Astrocyte (in vitro differentiated cells and primary cell): ENCODE measurements at regions not wholly inside any gene's neighbourhood (a gene's known extent, or its start where the extent isn't known, plus 50 kb on each side); places are given as distances from the start of the nearest gene placed in this dataset.

Experiments used
- DNase-seq: peaks from one replicate; pipeline ENCODE4 v3.0.0-alpha.2; 2010; ENCODE audit warnings: low read depth
- FAIRE-seq: peaks from 2 replicates; lab custom pipeline; 2011; peaks lifted over from hg19 to GRCh38; lab: Jason Lieb, UNC
- H2AFZ ChIP-seq: 2 replicates; pipeline ENCODE4 v1.6.0; 2012; ENCODE audit warnings: low read depth, low read length, inconsistent platforms
- H3K27ac ChIP-seq: 2 replicates; pipeline ENCODE4 v1.5.1; 2011; ENCODE audit warnings: low read depth, low read length, inconsistent platforms
- H3K27me3 ChIP-seq: 2 replicates; pipeline ENCODE4 v1.6.0; 2011; ENCODE audit warnings: low read length, inconsistent platforms; ENCODE audit not compliant: insufficient read depth
- H3K36me3 ChIP-seq: 2 replicates; pipeline ENCODE4 v1.5.1; 2011; ENCODE audit warnings: low read length, inconsistent platforms; ENCODE audit not compliant: insufficient read depth
- H3K4me1 ChIP-seq: 2 replicates; pipeline ENCODE4 v1.5.1; 2011; ENCODE audit warnings: low read length, inconsistent platforms; ENCODE audit not compliant: insufficient read depth
- H3K4me2 ChIP-seq: 2 replicates; pipeline ENCODE4 v1.6.0; 2012; ENCODE audit warnings: low read length, inconsistent platforms
- H3K4me3 ChIP-seq: 2 replicates; pipeline ENCODE4 v1.5.1; 2011; ENCODE audit warnings: low read depth, mild to moderate bottlenecking, low read length, inconsistent platforms; ENCODE audit not compliant: insufficient read depth
- H3K79me2 ChIP-seq: 2 replicates; pipeline ENCODE4 v1.6.0; 2012; ENCODE audit warnings: mild to moderate bottlenecking, low read length, inconsistent platforms; ENCODE audit not compliant: insufficient read depth
- H3K9ac ChIP-seq: 2 replicates; pipeline ENCODE4 v1.6.0; 2012; ENCODE audit warnings: mild to moderate bottlenecking, low read length, inconsistent platforms
- H3K9me3 ChIP-seq: 2 replicates; pipeline ENCODE4 v1.5.1; 2012; ENCODE audit warnings: low read depth, mild to moderate bottlenecking, low read length, inconsistent platforms; ENCODE audit not compliant: insufficient read depth
- H4K20me1 ChIP-seq: 2 replicates; pipeline ENCODE4 v1.6.0; 2012; ENCODE audit warnings: low read length, inconsistent platforms; ENCODE audit not compliant: insufficient read depth
- H3K27ac Mint-ChIP-seq: one replicate; pipeline ENCODE4 v1.8.0; 2021; ENCODE audit warnings: mild to moderate bottlenecking, mixed read lengths; ENCODE audit not compliant: unreplicated experiment
- H3K27me3 Mint-ChIP-seq: one replicate; pipeline ENCODE4 v1.8.0; 2021; ENCODE audit warnings: low read depth, mixed read lengths; ENCODE audit not compliant: unreplicated experiment
- H3K36me3 Mint-ChIP-seq: one replicate; pipeline ENCODE4 v1.8.0; 2021; ENCODE audit warnings: low read depth, mixed read lengths; ENCODE audit not compliant: unreplicated experiment
- H3K4me1 Mint-ChIP-seq: one replicate; pipeline ENCODE4 v1.8.0; 2021; ENCODE audit warnings: low read depth, mixed read lengths; ENCODE audit not compliant: unreplicated experiment
- H3K4me3 Mint-ChIP-seq: one replicate; pipeline ENCODE4 v1.8.0; 2021; ENCODE audit warnings: mild to moderate bottlenecking, moderate library complexity, mixed read lengths; ENCODE audit not compliant: unreplicated experiment
- H3K9me3 Mint-ChIP-seq: one replicate; pipeline ENCODE4 v1.8.0; 2021; ENCODE audit warnings: mild to moderate bottlenecking, mixed read lengths; ENCODE audit not compliant: unreplicated experiment
- EZH2 ChIP-seq: IDR thresholded peaks from 2 replicates; pipeline ENCODE4 v1.6.1; 2012; ENCODE audit warnings: mild to moderate bottlenecking, low read length, inconsistent platforms; ENCODE audit not compliant: insufficient read depth
- TF ChIP-seq, protein P1 (sequence below): IDR thresholded peaks from 2 replicates; pipeline ENCODE4 v1.5.1; 2011; ENCODE audit warnings: low read depth, mild to moderate bottlenecking, inconsistent platforms, low read length, moderate library complexity; ENCODE audit not compliant: insufficient read depth

DNA sequence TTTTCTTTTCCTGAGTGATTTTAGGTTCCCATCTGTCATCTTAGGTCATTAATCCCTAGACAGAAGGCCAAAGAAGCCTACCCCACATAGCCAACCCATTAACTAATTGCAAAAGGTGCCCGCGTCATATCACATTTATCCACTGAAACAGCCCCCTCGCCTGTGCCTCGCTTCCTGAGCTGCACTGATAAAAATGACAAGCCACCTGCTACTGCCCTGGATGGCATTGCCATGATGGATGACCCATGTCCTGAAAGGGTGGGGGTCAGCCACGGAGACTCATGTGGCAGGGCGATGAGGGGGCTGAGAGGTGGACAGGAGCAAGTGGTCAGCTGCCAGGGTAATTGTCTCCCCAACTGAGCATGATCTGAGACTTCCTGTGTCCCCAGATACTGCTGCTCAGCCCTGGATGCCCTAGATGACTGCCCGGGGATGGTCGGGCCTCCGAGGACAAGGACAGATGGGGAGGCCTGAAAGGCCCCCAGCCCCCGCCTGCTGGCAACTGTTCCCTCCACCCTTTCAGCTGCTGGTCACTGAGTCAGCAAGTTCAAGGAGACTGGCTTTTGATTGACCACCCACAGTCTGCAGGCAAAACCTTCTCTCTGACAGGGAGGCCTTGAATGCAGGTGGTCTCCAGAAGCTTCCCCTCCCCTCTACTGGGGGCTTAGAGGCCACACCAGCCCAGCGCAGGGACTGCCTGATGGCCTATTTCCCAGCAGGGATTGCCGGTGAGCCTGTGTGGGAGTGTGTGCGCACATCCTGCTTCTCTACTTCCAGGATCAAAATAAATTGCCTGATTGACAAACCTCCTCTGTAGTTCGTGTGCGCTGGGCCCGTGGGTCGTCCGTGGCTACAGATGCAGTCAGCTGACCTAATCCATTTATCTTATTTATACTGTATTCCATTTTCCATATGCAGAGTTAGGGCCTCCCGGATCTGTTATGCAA lies 496.3 kb downstream of the BCOR start:
- Histone ChIP-seq H3K27ac (no peak overlapping the region), H4K20me1 (no peaks in the 10 kb centered on the region), H3K27me3 (no peaks in the 10 kb centered on the region), H3K9ac (no peak overlapping the region), H3K4me1 (no peaks in the 10 kb centered on the region), H2AFZ (no peak overlapping the region), H3K4me3 (no peak overlapping the region), H3K9me3 (no peaks in the 10 kb centered on the region), H3K4me2 (no peak overlapping the region), H3K36me3 (no peaks in the 10 kb centered on the region), H3K79me2 (no peaks in the 10 kb centered on the region)
- Mint-ChIP-seq H3K4me1 (no peaks in the 10 kb centered on the region), H3K4me3 (no peak overlapping the region), H3K27me3 (peaks cover 22% of the 10 kb centered on the region), H3K36me3 (no peaks in the 10 kb centered on the region), H3K9me3 (peaks cover 3% of the 10 kb centered on the region), H3K27ac (no peak overlapping the region)
- no peak for DNase-seq
- TF ChIP-seq, protein P1, sequence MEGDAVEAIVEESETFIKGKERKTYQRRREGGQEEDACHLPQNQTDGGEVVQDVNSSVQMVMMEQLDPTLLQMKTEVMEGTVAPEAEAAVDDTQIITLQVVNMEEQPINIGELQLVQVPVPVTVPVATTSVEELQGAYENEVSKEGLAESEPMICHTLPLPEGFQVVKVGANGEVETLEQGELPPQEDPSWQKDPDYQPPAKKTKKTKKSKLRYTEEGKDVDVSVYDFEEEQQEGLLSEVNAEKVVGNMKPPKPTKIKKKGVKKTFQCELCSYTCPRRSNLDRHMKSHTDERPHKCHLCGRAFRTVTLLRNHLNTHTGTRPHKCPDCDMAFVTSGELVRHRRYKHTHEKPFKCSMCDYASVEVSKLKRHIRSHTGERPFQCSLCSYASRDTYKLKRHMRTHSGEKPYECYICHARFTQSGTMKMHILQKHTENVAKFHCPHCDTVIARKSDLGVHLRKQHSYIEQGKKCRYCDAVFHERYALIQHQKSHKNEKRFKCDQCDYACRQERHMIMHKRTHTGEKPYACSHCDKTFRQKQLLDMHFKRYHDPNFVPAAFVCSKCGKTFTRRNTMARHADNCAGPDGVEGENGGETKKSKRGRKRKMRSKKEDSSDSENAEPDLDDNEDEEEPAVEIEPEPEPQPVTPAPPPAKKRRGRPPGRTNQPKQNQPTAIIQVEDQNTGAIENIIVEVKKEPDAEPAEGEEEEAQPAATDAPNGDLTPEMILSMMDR, result no peak
- no peak for TF ChIP-seq EZH2
- FAIRE-seq, result peak; percentile 65

DNA sequence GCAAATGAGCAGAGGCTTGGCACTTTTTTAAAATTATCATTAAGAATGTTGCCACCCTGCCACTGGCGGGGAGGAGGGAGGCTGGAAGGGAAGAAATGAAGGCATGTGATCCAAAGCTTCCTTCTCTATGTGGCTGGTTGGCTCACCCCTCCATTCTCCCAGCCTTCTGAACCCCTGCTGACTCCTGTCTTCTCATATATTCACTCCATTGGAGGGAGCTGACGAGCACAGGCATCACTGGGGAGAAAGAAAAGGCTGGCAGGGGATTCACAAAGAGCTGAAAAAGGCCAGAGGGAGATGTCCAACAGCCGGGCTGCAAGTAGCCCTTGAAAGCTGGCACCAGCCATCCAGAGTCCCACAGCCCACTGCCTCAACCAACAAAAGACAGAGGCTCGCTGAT lies 495.6 kb downstream of the BCOR start:
- TF ChIP-seq, protein P1, result no peak
- no peak for TF ChIP-seq EZH2
- H3K79me2 ChIP-seq, result no peaks in the 10 kb centered on the region
- FAIRE-seq, result no peak
- peaks cover 3% of the 10 kb centered on the region for H3K9me3 Mint-ChIP-seq
- no peak overlapping the region for H3K4me2 ChIP-seq
- H3K9me3 ChIP-seq, result no peaks in the 10 kb centered on the region
- no peak overlapping the region for H3K9ac ChIP-seq
- H2AFZ ChIP-seq, result no peak overlapping the region
- no peak overlapping the region for H3K4me3 ChIP-seq
- H3K27ac Mint-ChIP-seq, result no peak overlapping the region
- H3K4me1 Mint-ChIP-seq, result no peaks in the 10 kb centered on the region
- DNase-seq, result no peak
- H3K27me3 ChIP-seq, result no peaks in the 10 kb centered on the region
- H3K36me3 ChIP-seq, result no peaks in the 10 kb centered on the region
- H4K20me1 ChIP-seq, result no peaks in the 10 kb centered on the region
- no peak overlapping the region for H3K27ac ChIP-seq
- H3K36me3 Mint-ChIP-seq, result no peaks in the 10 kb centered on the region
- peaks cover 22% of the 10 kb centered on the region for H3K27me3 Mint-ChIP-seq
- H3K4me1 ChIP-seq, result no peaks in the 10 kb centered on the region
- H3K4me3 Mint-ChIP-seq, result no peak overlapping the region

DNA sequence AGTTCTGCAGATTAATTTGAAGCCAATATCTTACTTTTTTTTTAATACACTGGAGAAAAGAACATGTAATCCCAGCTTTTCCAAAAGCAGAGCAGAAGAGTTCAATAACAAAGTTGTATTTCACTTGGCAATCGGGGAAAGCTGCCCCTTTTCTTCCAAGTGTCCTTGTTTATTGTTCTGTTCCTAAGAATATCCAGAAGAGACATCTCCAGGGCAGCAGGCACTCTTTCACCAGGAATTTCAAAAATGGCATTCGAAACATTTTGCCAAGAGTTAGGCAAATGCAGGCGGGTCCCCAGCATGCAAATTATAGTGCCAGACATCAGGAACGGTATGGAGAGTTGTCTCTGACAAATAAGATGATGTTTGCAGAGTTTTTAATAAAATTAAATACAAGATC lies 494.5 kb downstream of the BCOR start:
- H3K36me3 ChIP-seq, result no peaks in the 10 kb centered on the region
- H4K20me1 ChIP-seq, result no peaks in the 10 kb centered on the region
- TF ChIP-seq EZH2, result no peak
- TF ChIP-seq, protein P1, result no peak
- H3K4me2 ChIP-seq, result no peak overlapping the region
- no peaks in the 10 kb centered on the region for H3K4me1 Mint-ChIP-seq
- H2AFZ ChIP-seq, result no peak overlapping the region
- H3K9me3 ChIP-seq, result no peaks in the 10 kb centered on the region
- no peaks in the 10 kb centered on the region for H3K79me2 ChIP-seq
- H3K27me3 ChIP-seq, result no peaks in the 10 kb centered on the region
- no peaks in the 10 kb centered on the region for H3K4me1 ChIP-seq
- H3K27me3 Mint-ChIP-seq, result peaks cover 14% of the 10 kb centered on the region
- no peak overlapping the region for H3K4me3 Mint-ChIP-seq
- no peak overlapping the region for H3K27ac Mint-ChIP-seq
- H3K36me3 Mint-ChIP-seq, result no peaks in the 10 kb centered on the region
- H3K4me3 ChIP-seq, result no peak overlapping the region
- peaks cover 3% of the 10 kb centered on the region for H3K9me3 Mint-ChIP-seq
- DNase-seq (no peak), FAIRE-seq (no peak)
- no peak overlapping the region for H3K9ac ChIP-seq
- no peak overlapping the region for H3K27ac ChIP-seq
